Fibroblast of villous mesenchyme (primary cell): ENCODE measurements at regions not wholly inside any gene's neighbourhood (a gene's known extent, or its start where the extent isn't known, plus 50 kb on each side); places are given as distances from the start of the nearest gene placed in this dataset.

Source experiments
- DNase-seq: peaks from one replicate; pipeline ENCODE4 v3.0.0-alpha.2; 2010; ENCODE audit warnings: low read depth
- H3K4me3 ChIP-seq: 2 replicates; pipeline ENCODE4 v1.5.1; 2011; ENCODE audit warnings: low read depth, mild to moderate bottlenecking, low read length
- CTCF ChIP-seq: IDR thresholded peaks from 2 replicates; pipeline ENCODE4 v1.5.1; 2012; ENCODE audit warnings: low read depth, mild to moderate bottlenecking, low read length; ENCODE audit not compliant: insufficient read depth

DNA sequence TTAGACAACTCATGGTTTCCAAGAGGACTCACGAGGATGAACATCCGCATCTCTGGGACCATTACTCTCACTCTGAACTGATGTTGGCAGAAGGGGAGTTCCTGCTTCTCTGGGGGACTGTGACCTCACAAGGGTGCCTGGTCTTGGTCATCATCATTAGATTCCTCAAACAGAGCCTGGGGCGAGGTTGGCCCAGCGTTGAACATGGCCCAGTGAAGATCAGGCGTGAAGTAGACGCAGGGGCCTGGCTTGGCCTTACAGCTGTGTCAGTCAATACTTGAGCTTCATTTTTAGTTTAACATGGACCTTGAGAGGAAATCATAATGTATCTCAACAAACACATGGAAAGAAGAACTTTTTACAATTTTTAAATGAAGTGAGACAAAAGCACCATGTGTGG lies 617.1 kb downstream of the BRD1 start:
- TF ChIP-seq CTCF: no peak
- no peak for DNase-seq
- no peak overlapping the region for H3K4me3 ChIP-seq

- no peak for DNase-seq
- H3K4me3 ChIP-seq: no peak overlapping the region
- no peak for TF ChIP-seq CTCF
These were observed 618.0 kb downstream of the BRD1 start for GRCh38 chr22:49209452-49210195.

- DNase-seq: no peak
- H3K4me3 ChIP-seq: no peak overlapping the region
- no peak for TF ChIP-seq CTCF
These were observed 618.9 kb downstream of the BRD1 start for GRCh38 chr22:49208768-49209252.

DNA sequence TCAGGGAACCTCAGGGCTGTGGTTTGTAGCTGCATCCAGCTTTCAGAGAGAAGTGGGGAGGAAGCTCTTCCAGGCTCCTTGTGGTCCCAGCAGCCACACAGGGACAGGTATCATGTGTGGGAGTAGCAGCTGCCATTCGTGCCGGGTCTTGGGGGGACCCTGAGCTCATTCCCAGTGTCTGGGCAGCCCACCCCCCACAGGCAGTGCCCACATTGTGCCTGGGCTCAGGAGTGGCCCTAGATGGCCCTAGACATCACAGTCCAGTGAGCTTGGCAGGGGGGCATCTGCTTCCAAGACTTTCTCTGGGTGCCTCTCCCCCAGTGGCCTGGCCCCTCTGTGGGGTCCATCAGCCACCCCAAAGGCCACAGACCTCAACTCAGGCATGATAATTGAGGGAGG lies 619.7 kb downstream of the BRD1 start:
- DNase-seq: no peak
- H3K4me3 ChIP-seq: no peak overlapping the region
- TF ChIP-seq CTCF: no peak

DNA sequence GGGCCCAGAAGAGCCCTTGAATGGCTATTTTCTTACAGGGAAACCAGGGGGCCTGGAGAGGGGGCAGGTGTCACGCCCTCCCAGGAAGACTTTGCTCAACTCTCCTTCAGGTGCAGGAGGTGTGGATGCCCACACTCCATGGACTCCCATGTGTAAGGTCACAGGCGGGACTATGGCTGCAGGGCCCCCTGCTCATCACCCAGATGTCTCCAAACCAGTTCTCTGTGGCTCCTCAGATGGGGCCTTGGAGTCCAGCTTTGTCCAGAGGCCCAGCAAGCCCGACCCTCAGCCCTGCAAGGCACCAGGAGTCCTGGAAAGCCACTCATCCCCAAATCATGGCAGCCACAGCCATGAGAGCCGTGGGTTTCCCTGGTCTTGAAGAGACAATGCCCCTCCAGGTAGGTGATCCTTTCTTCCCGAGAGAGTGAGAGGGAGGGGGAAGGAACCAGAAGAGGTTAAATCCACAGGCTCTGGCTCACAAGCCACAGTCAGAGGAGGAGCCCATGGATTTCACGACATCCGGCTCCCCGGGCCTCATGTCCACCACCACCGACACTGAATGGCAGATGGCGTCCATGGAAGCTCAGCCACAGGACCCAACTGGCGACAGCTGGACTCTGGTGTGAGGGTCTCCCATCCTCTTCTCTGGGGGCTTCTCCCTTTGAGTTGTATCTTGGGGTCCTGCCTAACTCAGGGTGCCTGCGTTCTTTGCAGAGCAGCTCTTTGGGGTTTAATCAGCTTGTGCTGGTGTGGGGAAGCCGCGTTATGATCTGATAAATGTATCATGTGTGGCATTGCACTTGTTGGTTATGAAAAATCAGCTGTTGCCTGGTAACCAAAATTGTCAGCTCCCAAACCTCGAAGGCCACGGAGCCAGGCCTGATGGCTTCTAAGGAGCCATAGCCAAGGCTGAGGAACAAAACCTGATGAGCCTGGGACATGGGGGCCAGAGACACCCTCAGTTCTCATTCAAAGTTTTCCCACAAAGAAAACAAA lies 620.4 kb downstream of the BRD1 start:
- DNase-seq: no peak
- no peak for TF ChIP-seq CTCF
- H3K4me3 ChIP-seq: no peak overlapping the region

DNA sequence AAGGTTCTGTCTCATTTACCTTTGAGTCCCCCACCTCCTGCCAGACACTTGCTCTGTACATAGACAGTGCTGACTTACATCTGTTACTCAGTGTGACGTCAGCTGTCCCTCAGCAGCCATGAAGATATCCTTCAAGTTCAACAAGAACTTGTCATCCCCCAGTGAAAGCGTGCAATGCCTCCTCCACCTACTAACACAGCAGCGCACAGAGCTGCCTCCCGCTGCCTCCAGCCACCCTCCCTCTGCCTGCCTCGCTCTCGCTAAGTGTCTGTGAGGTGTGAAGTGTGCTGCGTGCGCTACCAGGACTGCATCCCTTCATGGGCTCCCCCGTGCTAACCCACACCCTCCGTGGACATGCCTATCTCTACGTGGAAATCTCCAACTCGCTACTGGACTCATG lies 621.4 kb downstream of the BRD1 start:
- no peak for DNase-seq
- TF ChIP-seq CTCF: no peak
- H3K4me3 ChIP-seq: no peak overlapping the region
